GM23338 (cell line): ENCODE measurements at regions not wholly inside any gene's neighbourhood (a gene's known extent, or its start where the extent isn't known, plus 50 kb on each side); places are given as distances from the start of the nearest gene placed in this dataset.

Source experiments
- ATAC-seq: fragments of 200-7000 bp; cut with Tn5 transposase; 3 replicates; pipeline ENCODE4 v1.9.1; 2020
- DNase-seq: peaks from one replicate; pipeline ENCODE4 v3.0.0-alpha.2; 2015; ENCODE audit warnings: low spot score
- H2AFZ ChIP-seq: fragments of 200-600 bp; sonication (generic); 2 replicates; pipeline ENCODE4 v1.8.0; 2016; ENCODE audit warnings: antibody characterized with exemption, mild to moderate bottlenecking, moderate library complexity
- H3F3A ChIP-seq: fragments of 200-600 bp; sonication (generic); replicated peaks from 2 replicates; pipeline ENCODE4 v1.8.0; 2017; ENCODE audit warnings: antibody characterized with exemption, mixed run types, low read depth
- H3K27ac ChIP-seq: fragments of 200-600 bp; sonication (generic); 2 replicates; pipeline ENCODE4 v1.6.1; 2016; ENCODE audit warnings: low read depth
- H3K27me3 ChIP-seq: fragments of 200-600 bp; sonication (generic); 2 replicates; pipeline ENCODE4 v1.8.0; 2016; ENCODE audit warnings: mild to moderate bottlenecking, mixed run types, moderate library complexity; ENCODE audit not compliant: insufficient read depth
- H3K36me3 ChIP-seq: fragments of 200-600 bp; sonication (generic); 2 replicates; pipeline ENCODE4 v1.8.0; 2016; ENCODE audit warnings: mild to moderate bottlenecking; ENCODE audit not compliant: insufficient read depth
- H3K4me1 ChIP-seq: fragments of 200-600 bp; sonication (generic); 2 replicates; pipeline ENCODE4 v1.8.0; 2016; ENCODE audit warnings: mild to moderate bottlenecking, moderate library complexity; ENCODE audit not compliant: insufficient read depth
- H3K4me2 ChIP-seq: fragments of 200-600 bp; sonication (generic); 2 replicates; pipeline ENCODE4 v1.7.1; 2017; ENCODE audit warnings: mixed run types
- H3K4me3 ChIP-seq: fragments of 200-600 bp; sonication (generic); 2 replicates; pipeline ENCODE4 v1.6.1; 2016; ENCODE audit warnings: mixed run types
- H3K79me2 ChIP-seq: fragments of 200-600 bp; sonication (generic); replicated peaks from 2 replicates; pipeline ENCODE4 v1.8.0; 2017; ENCODE audit warnings: mild to moderate bottlenecking; ENCODE audit not compliant: insufficient read depth
- H3K9me2 ChIP-seq: fragments of 200-600 bp; sonication (generic); 2 replicates; pipeline ENCODE4 v1.8.0; 2017; ENCODE audit not compliant: insufficient read depth
- H4K20me1 ChIP-seq: fragments of 200-600 bp; sonication (generic); replicated peaks from 2 replicates; pipeline ENCODE4 v1.8.0; 2017; ENCODE audit warnings: mild to moderate bottlenecking; ENCODE audit not compliant: insufficient read depth
- H3K27ac Mint-ChIP-seq: 2 replicates; pipeline ENCODE4 v1.8.0; 2020; ENCODE audit warnings: inconsistent platforms, mild to moderate bottlenecking, moderate library complexity, mixed read lengths
- H3K27me3 Mint-ChIP-seq: 3 replicates; pipeline ENCODE4 v1.8.0; 2022; ENCODE audit warnings: low read depth, mild to moderate bottlenecking, moderate library complexity, mixed read lengths, inconsistent platforms; ENCODE audit not compliant: insufficient read depth, poor library complexity
- H3K36me3 Mint-ChIP-seq: 3 replicates; pipeline ENCODE4 v1.8.0; 2021; ENCODE audit warnings: low read depth, mild to moderate bottlenecking, inconsistent platforms, moderate library complexity, mixed read lengths
- H3K4me1 Mint-ChIP-seq: 3 replicates; pipeline ENCODE4 v1.8.0; 2020; ENCODE audit warnings: mild to moderate bottlenecking, inconsistent platforms, mixed read lengths
- H3K4me3 Mint-ChIP-seq: 3 replicates; pipeline ENCODE4 v1.8.0; 2021; ENCODE audit warnings: moderate library complexity, mild to moderate bottlenecking, inconsistent platforms, mixed read lengths
- H3K9me3 Mint-ChIP-seq: 3 replicates; pipeline ENCODE4 v1.8.0; 2020; ENCODE audit warnings: moderate library complexity, mild to moderate bottlenecking, inconsistent platforms, mixed read lengths
- CREB1 ChIP-seq: fragments of 250-450 bp; sonication (Bioruptor Pico); IDR thresholded peaks from 2 replicates; pipeline ENCODE4 v1.5.0; 2020; ENCODE audit warnings: low read depth, mild to moderate bottlenecking, moderate library complexity
- CTCF ChIP-seq, 2 experiments: fragments of 200-600 bp in 1 of 2; sonication (generic) in 1 of 2; conservative IDR thresholded peaks; 2 replicates each; pipeline versions ENCODE4 v1.5.1 to v1.6.1; 2016 to 2017; ENCODE audit warnings: antibody characterized with exemption in 2 of 2, low read depth in 2 of 2, mild to moderate bottlenecking in 2 of 2, moderate library complexity in 1 of 2
- ETS1 ChIP-seq: IDR thresholded peaks from 2 replicates; pipeline ENCODE4 v1.6.1; 2016; ENCODE audit warnings: antibody characterized with exemption
- EZH2 ChIP-seq: fragments of 200-600 bp; sonication (generic); IDR thresholded peaks from one replicate; pipeline ENCODE4 v1.8.0; 2017; ENCODE audit warnings: antibody characterized with exemption, mild to moderate bottlenecking, low read depth; ENCODE audit not compliant: unreplicated experiment
- EZH2phosphoT487 ChIP-seq: fragments of 200-600 bp; sonication (generic); IDR thresholded peaks from one replicate; pipeline ENCODE4 v1.8.1; 2018; ENCODE audit warnings: antibody characterized with exemption; ENCODE audit not compliant: unreplicated experiment
- JUNB ChIP-seq: IDR thresholded peaks from one replicate; pipeline ENCODE4 v1.6.1; 2016; ENCODE audit warnings: antibody characterized with exemption; ENCODE audit not compliant: unreplicated experiment
- NANOG ChIP-seq: IDR thresholded peaks from 2 replicates; pipeline ENCODE4 v1.6.1; 2016; ENCODE audit warnings: antibody characterized with exemption, borderline replicate concordance
- POLR2AphosphoS5 ChIP-seq: IDR thresholded peaks from 2 replicates; pipeline ENCODE4 v1.6.1; 2016; ENCODE audit warnings: antibody characterized with exemption, low read depth
- REST ChIP-seq: IDR thresholded peaks from one replicate; pipeline ENCODE4 v1.6.1; 2018; ENCODE audit warnings: antibody characterized with exemption; ENCODE audit not compliant: unreplicated experiment
- STAT1 ChIP-seq: IDR thresholded peaks from one replicate; pipeline ENCODE4 v1.6.1; 2016; ENCODE audit warnings: antibody characterized with exemption; ENCODE audit not compliant: unreplicated experiment
- ZNF114 ChIP-seq: fragments of 250-450 bp; sonication (Bioruptor Pico); IDR thresholded peaks from 2 replicates; pipeline ENCODE4 v1.5.0; 2020; ENCODE audit warnings: mild to moderate bottlenecking, moderate library complexity
- ZNF331 ChIP-seq: fragments of 250-450 bp; sonication (Bioruptor Pico); IDR thresholded peaks from 2 replicates; pipeline ENCODE4 v1.5.0; 2020; ENCODE audit warnings: low read depth, mild to moderate bottlenecking, moderate library complexity
- ZNF462 ChIP-seq: fragments of 250-450 bp; sonication (Bioruptor Pico); IDR thresholded peaks from 2 replicates; pipeline ENCODE4 v1.5.0; 2020; ENCODE audit warnings: mild to moderate bottlenecking, moderate library complexity

GRCh38 chr18:32878436-32878835, 105.6 kb upstream of the KLHL14 start:
- Histone ChIP-seq H3K79me2 (no peaks in the 10 kb centered on the region), H2AFZ (peak overlapping the region; percentile 60), H3K4me1 (peaks cover 20% of the 10 kb centered on the region), H3K27ac (no peak overlapping the region), H4K20me1 (no peaks in the 10 kb centered on the region), H3K27me3 (no peaks in the 10 kb centered on the region), H3K9me2 (peaks cover 23% of the 10 kb centered on the region; the same call in 1 of the 2 replicates), H3K4me3 (no peak overlapping the region), H3F3A (no peaks in the 10 kb centered on the region), H3K4me2 (no peak overlapping the region), H3K36me3 (no peaks in the 10 kb centered on the region)
- H3K4me3 Mint-ChIP-seq: no peak overlapping the region
- no peak for TF ChIP-seq POLR2AphosphoS5
- TF ChIP-seq STAT1: no peak
- no peak for TF ChIP-seq EZH2phosphoT487
- TF ChIP-seq JUNB: no peak
- TF ChIP-seq ZNF114: no peak
- TF ChIP-seq ZNF462 (CRISPR knock-in tag): no peak
- TF ChIP-seq REST: no peak
- no peak for TF ChIP-seq ZNF331 (CRISPR knock-in tag)
- TF ChIP-seq CTCF (conservative IDR thresholded peaks at IDR 0.05; ENCODE audit: low read depth in 2 of 2): no peak
- no peak for TF ChIP-seq EZH2
- no peak for TF ChIP-seq NANOG
- TF ChIP-seq ETS1: no peak
- no peak for TF ChIP-seq CREB1 (CRISPR knock-in tag)
- no peak for DNase-seq
- H3K27me3 Mint-ChIP-seq: peaks cover 8% of the 10 kb centered on the region
- no peaks in the 10 kb centered on the region for H3K36me3 Mint-ChIP-seq
- peaks cover 17% of the 10 kb centered on the region for H3K4me1 Mint-ChIP-seq
- H3K9me3 Mint-ChIP-seq: no peaks in the 10 kb centered on the region
- no peak overlapping the region for H3K27ac Mint-ChIP-seq
- no peak for ATAC-seq
